ENCODE measurements at regions not wholly inside any gene's neighbourhood (a gene's known extent, or its start where the extent isn't known, plus 50 kb on each side); places are given as distances from the start of the nearest gene placed in this dataset.

- Histone ChIP-seq H3K9ac (ENCODE audit: low read length) (no peak overlapping the region), H3K27ac (ENCODE audit: low read depth, low read length) (no peak overlapping the region), H3K36me3 (ENCODE audit: control insufficient read depth in 1 of 2, insufficient read depth in 2 of 2, low read length in 2 of 2) (no peaks in the 10 kb centered on the region), H4K12ac (ENCODE audit: low read depth, low read length) (no peak overlapping the region), H4K8ac (ENCODE audit: low read depth, low read length) (no peak overlapping the region), H2BK120ac (ENCODE audit: insufficient read depth, low read length, poor library complexity) (no peak overlapping the region), H2AFZ (ENCODE audit: insufficient read depth, low read length, poor library complexity) (no peak overlapping the region), H3K23ac (ENCODE audit: low read length) (no peak overlapping the region), H3K14ac (ENCODE audit: low read length) (no peak overlapping the region), H3K79me2 (ENCODE audit: control insufficient read depth, insufficient read depth, low read length, poor library complexity) (no peaks in the 10 kb centered on the region), H3K4me1 (ENCODE audit: control insufficient read depth in 1 of 2, insufficient read depth in 2 of 2, low read length in 2 of 2) (no peaks in the 10 kb centered on the region), H3K9me3 (ENCODE audit: insufficient read depth, low read depth, low read length) (no peaks in the 10 kb centered on the region), H3K79me1 (ENCODE audit: low read length) (no peaks in the 10 kb centered on the region), H3K4me2 (ENCODE audit: low read length) (no peak overlapping the region), H3K18ac (ENCODE audit: low read length) (no peak overlapping the region), H3K4ac (ENCODE audit: low read depth, low read length) (no peak overlapping the region), H2BK12ac (ENCODE audit: low read length) (no peak overlapping the region), H2AK5ac (ENCODE audit: low read length) (no peak overlapping the region), H4K91ac (ENCODE audit: low read depth, low read length) (no peak overlapping the region), H3K4me3 (ENCODE audit: low read depth, low read length) (no peak overlapping the region), H2BK5ac (ENCODE audit: low read depth, low read length, poor library complexity) (no peak overlapping the region), H3K27me3 (ENCODE audit: insufficient read depth, low read length) (no peaks in the 10 kb centered on the region)
- no CpG with 5 or more reads among the region's 22 CpGs for WGBS (ENCODE audit: extremely low coverage, insufficient coverage, insufficient read length)
- DNase-seq = peak; percentile 51 to 74
Observed at GRCh38 chr11:32172848-32173834, 82.3 kb downstream of the RCN1 start.

GRCh38 chr11:32173977-32174376, 83.1 kb downstream of the RCN1 start:
- Histone ChIP-seq H4K12ac (ENCODE audit: low read depth, low read length) (no peak overlapping the region), H3K9ac (ENCODE audit: low read length) (no peak overlapping the region), H3K79me1 (ENCODE audit: low read length) (no peaks in the 10 kb centered on the region), H3K9me3 (ENCODE audit: insufficient read depth, low read depth, low read length) (no peaks in the 10 kb centered on the region), H3K14ac (ENCODE audit: low read length) (no peak overlapping the region), H3K27me3 (ENCODE audit: insufficient read depth, low read length) (no peaks in the 10 kb centered on the region), H3K36me3 (ENCODE audit: control insufficient read depth in 1 of 2, insufficient read depth in 2 of 2, low read length in 2 of 2) (no peaks in the 10 kb centered on the region), H4K8ac (ENCODE audit: low read depth, low read length) (no peak overlapping the region), H2AFZ (ENCODE audit: insufficient read depth, low read length, poor library complexity) (no peak overlapping the region), H2AK5ac (ENCODE audit: low read length) (no peak overlapping the region), H2BK120ac (ENCODE audit: insufficient read depth, low read length, poor library complexity) (no peak overlapping the region), H3K18ac (ENCODE audit: low read length) (no peak overlapping the region), H2BK12ac (ENCODE audit: low read length) (no peak overlapping the region), H3K4me1 (ENCODE audit: control insufficient read depth in 1 of 2, insufficient read depth in 2 of 2, low read length in 2 of 2) (no peaks in the 10 kb centered on the region), H3K23ac (ENCODE audit: low read length) (no peak overlapping the region), H2BK5ac (ENCODE audit: low read depth, low read length, poor library complexity) (no peak overlapping the region), H4K91ac (ENCODE audit: low read depth, low read length) (no peak overlapping the region), H3K79me2 (ENCODE audit: control insufficient read depth, insufficient read depth, low read length, poor library complexity) (no peaks in the 10 kb centered on the region), H3K4ac (ENCODE audit: low read depth, low read length) (no peak overlapping the region), H3K4me2 (ENCODE audit: low read length) (no peak overlapping the region), H3K4me3 (ENCODE audit: low read depth, low read length) (no peak overlapping the region), H3K27ac (ENCODE audit: low read depth, low read length) (no peak overlapping the region)
- DNase-seq = no peak

DNA sequence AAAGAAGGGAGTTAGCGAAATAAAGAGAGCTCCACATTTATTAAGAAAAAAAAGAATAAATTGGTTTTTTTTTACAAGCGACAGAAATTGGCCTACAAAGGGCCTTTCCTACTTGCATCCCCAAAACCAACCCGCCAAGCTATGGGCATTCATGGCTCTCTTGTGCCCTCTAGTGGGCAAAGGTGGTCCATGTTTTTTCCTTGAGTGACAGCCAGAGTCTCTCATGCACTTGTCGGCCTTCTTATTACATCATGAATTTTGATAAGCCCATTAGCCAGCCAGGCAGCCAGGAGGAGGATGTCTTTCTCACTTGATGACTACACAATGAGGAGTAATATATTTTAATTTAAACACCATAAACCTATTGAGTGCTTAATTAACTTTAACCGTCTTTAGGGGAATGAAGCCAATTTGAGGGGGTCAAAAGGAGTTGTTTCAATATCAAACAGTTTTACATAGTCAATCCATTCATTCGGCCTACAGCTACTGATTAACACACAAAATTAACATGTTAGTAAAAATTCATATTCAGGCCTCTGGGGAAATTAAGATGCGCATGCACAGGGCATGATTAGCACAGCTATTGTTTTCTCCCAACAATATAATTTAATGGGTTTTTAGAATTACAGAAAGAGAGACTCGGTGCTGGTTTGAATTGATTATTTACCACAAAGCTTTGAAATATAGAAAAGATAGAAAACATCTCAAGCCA, 85.5 kb downstream of the RCN1 start:
- H2AFZ ChIP-seq (ENCODE audit: insufficient read depth, low read length, poor library complexity) = no peak overlapping the region
- no peak overlapping the region for H3K27ac ChIP-seq (ENCODE audit: low read depth, low read length)
- no peaks in the 10 kb centered on the region for H3K4me1 ChIP-seq (ENCODE audit: control insufficient read depth in 1 of 2, insufficient read depth in 2 of 2, low read length in 2 of 2)
- no peak overlapping the region for H3K4me2 ChIP-seq (ENCODE audit: low read length)
- no peak overlapping the region for H3K18ac ChIP-seq (ENCODE audit: low read length)
- no peak overlapping the region for H3K9ac ChIP-seq (ENCODE audit: low read length)
- H4K91ac ChIP-seq (ENCODE audit: low read depth, low read length) = no peak overlapping the region
- H2BK12ac ChIP-seq (ENCODE audit: low read length) = no peak overlapping the region
- no peaks in the 10 kb centered on the region for H3K9me3 ChIP-seq (ENCODE audit: insufficient read depth, low read depth, low read length)
- no peak overlapping the region for H3K4me3 ChIP-seq (ENCODE audit: low read depth, low read length)
- no peak overlapping the region for H2BK5ac ChIP-seq (ENCODE audit: low read depth, low read length, poor library complexity)
- no peak overlapping the region for H2BK120ac ChIP-seq (ENCODE audit: insufficient read depth, low read length, poor library complexity)
- H2AK5ac ChIP-seq (ENCODE audit: low read length) = no peak overlapping the region
- no peak overlapping the region for H4K8ac ChIP-seq (ENCODE audit: low read depth, low read length)
- H3K36me3 ChIP-seq (ENCODE audit: control insufficient read depth in 1 of 2, insufficient read depth in 2 of 2, low read length in 2 of 2) = no peaks in the 10 kb centered on the region
- H3K79me1 ChIP-seq (ENCODE audit: low read length) = no peaks in the 10 kb centered on the region
- H3K4ac ChIP-seq (ENCODE audit: low read depth, low read length) = no peak overlapping the region
- H4K12ac ChIP-seq (ENCODE audit: low read depth, low read length) = no peak overlapping the region
- H3K23ac ChIP-seq (ENCODE audit: low read length) = no peak overlapping the region
- DNase-seq = peak; percentile 84 to 94
- H3K14ac ChIP-seq (ENCODE audit: low read length) = no peak overlapping the region
- H3K27me3 ChIP-seq (ENCODE audit: insufficient read depth, low read length) = no peaks in the 10 kb centered on the region
- WGBS (ENCODE audit: extremely low coverage, insufficient coverage, insufficient read length) = no CpG with 5 or more reads among the region's 8 CpGs
- H3K79me2 ChIP-seq (ENCODE audit: control insufficient read depth, insufficient read depth, low read length, poor library complexity) = no peaks in the 10 kb centered on the region

DNA sequence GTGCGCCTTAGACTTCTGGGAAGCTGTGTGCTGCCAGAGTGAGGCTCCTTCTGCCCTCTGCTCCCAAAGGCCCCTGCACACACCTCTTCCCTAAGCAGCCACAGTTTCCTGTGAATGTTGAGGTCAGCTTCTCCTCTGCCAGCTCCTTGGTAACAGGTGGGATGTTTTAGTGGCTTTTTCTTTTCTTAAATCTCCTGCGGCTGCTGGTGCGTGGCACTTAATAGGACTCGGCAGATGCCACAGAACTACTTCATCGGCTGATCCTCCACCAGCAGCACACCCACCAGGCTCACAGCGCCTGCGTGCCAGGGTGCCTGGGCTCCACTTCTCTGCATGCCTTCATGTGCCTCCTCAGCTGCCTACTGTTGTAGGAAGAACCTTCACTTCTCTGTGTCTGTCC, 87.8 kb downstream of the RCN1 start:
- no peak for DNase-seq
- Histone ChIP-seq H2BK120ac (ENCODE audit: insufficient read depth, low read length, poor library complexity) (no peak overlapping the region), H3K23ac (ENCODE audit: low read length) (no peak overlapping the region), H4K12ac (ENCODE audit: low read depth, low read length) (no peak overlapping the region), H3K4me3 (ENCODE audit: low read depth, low read length) (no peak overlapping the region), H3K79me2 (ENCODE audit: control insufficient read depth, insufficient read depth, low read length, poor library complexity) (no peaks in the 10 kb centered on the region), H3K4me1 (ENCODE audit: control insufficient read depth in 1 of 2, insufficient read depth in 2 of 2, low read length in 2 of 2) (no peaks in the 10 kb centered on the region), H3K9ac (ENCODE audit: low read length) (no peak overlapping the region), H3K27ac (ENCODE audit: low read depth, low read length) (no peak overlapping the region), H4K8ac (ENCODE audit: low read depth, low read length) (no peak overlapping the region), H4K91ac (ENCODE audit: low read depth, low read length) (no peak overlapping the region), H2BK5ac (ENCODE audit: low read depth, low read length, poor library complexity) (no peak overlapping the region), H3K36me3 (ENCODE audit: control insufficient read depth in 1 of 2, insufficient read depth in 2 of 2, low read length in 2 of 2) (no peaks in the 10 kb centered on the region), H2AK5ac (ENCODE audit: low read length) (no peak overlapping the region), H3K4ac (ENCODE audit: low read depth, low read length) (no peak overlapping the region), H3K27me3 (ENCODE audit: insufficient read depth, low read length) (no peaks in the 10 kb centered on the region), H3K14ac (ENCODE audit: low read length) (no peak overlapping the region), H2AFZ (ENCODE audit: insufficient read depth, low read length, poor library complexity) (no peak overlapping the region), H2BK12ac (ENCODE audit: low read length) (no peak overlapping the region), H3K4me2 (ENCODE audit: low read length) (no peak overlapping the region), H3K79me1 (ENCODE audit: low read length) (no peaks in the 10 kb centered on the region), H3K9me3 (ENCODE audit: insufficient read depth, low read depth, low read length) (no peaks in the 10 kb centered on the region), H3K18ac (ENCODE audit: low read length) (no peak overlapping the region)
- no CpG with 5 or more reads among the region's 7 CpGs for WGBS (ENCODE audit: extremely low coverage, insufficient coverage, insufficient read length)

Data from trophoblast cell (in vitro differentiated cells and primary cell).